Prostate gland (tissue), 2 donors: ENCODE measurements at regions not wholly inside any gene's neighbourhood (a gene's known extent, or its start where the extent isn't known, plus 50 kb on each side); places are given as distances from the start of the nearest gene placed in this dataset.
"Not testable (repeated sequence)": the region's sequence is repeated elsewhere in the genome, so short reads cannot be mapped to it uniquely, and the experiment has no call there.

Experiments used
- DNase-seq: peaks from one replicate; pipeline ENCODE4 v3.0.0-alpha.2; 2019; ENCODE audit warnings: low spot score
- H3K27ac ChIP-seq, 2 donors: fragments of 200-600 bp; sonication (generic); 2 replicates each; pipeline ENCODE4 v1.5.1; 2017 to 2019
- H3K27me3 ChIP-seq: fragments of 200-600 bp; sonication (generic); replicated peaks from 2 replicates; pipeline ENCODE4 v1.5.1; 2019; ENCODE audit not compliant: insufficient read depth
- H3K36me3 ChIP-seq, 2 donors: fragments of 200-600 bp; sonication (generic); 1 replicate in 1 of 2; 2 replicates in 1 of 2; pipeline versions ENCODE4 v1.5.1 to v1.8.1; 2017 to 2019
- H3K4me1 ChIP-seq: fragments of 200-600 bp; sonication (generic); replicated peaks from 2 replicates; pipeline ENCODE4 v1.5.1; 2019
- H3K4me3 ChIP-seq, 2 donors: fragments of 200-600 bp; sonication (generic); 2 replicates each; pipeline ENCODE4 v1.5.1; 2017 to 2019
- H3K9me3 ChIP-seq: fragments of 200-600 bp; sonication (generic); 2 replicates; pipeline ENCODE4 v1.5.1; 2017
- CTCF ChIP-seq, 4 experiments: fragments of 200-600 bp in 2 of 4; fragments of 450-650 bp in 2 of 4; sonication (generic) in 2 of 4; IDR thresholded peaks; 1 replicate in 3 of 4; 2 replicates in 1 of 4; pipeline ENCODE4 v1.5.1; 2016 to 2019; ENCODE audit warnings: antibody characterized with exemption in 4 of 4, mild to moderate bottlenecking in 2 of 4, moderate library complexity in 2 of 4
- POLR2A ChIP-seq: fragments of 450-650 bp; IDR thresholded peaks from one replicate; pipeline ENCODE4 v1.6.1; 2016; ENCODE audit warnings: antibody characterized with exemption, mild to moderate bottlenecking
- POLR2AphosphoS5 ChIP-seq: sonication (generic); formaldehyde crosslinking; IDR thresholded peaks from one replicate; pipeline ENCODE4 v1.6.1; 2017; ENCODE audit warnings: antibody characterized with exemption
- WGBS: methylation state at CpG from one replicate; pipeline ENCODE4 v1.1.5; 2018; 5-methylcytosine and 5-hydroxymethylcytosine counted together
- intact Hi-C: fragments of 100-400 bp; cut with DNase I; formaldehyde crosslinking; loops from one replicate; pipeline ENCODE4 v1.14.2; 2022

DNA sequence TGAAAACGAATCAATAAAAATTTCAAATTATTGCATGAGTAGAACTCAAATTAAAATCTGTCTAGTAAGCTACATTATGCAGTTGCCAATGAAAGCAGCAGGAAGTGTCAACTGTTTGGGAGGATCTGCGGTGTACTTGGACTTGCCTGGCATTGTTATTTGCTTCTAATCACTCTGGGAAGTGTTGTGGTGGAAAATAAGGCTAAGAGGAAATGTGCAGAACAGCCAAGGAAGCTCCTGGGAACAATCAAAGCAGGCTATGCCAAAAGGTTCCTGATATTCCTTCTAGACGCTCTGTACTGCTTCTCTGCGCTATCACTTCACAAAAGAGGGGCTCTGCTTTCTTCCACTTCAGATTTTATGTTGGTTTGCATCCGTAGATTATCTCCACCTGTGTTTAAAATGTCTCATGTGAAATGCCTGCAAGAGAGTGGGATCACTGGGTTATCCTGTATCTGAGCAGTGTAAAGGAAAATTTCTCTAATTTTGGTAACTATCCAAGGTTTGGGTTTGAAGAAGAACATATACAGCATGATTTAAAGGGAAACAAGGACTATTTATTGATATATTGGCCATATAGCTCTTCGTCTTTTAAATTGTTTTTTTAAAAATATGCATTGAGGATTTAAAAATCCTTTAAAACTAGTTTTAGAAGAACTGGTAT, 182.7 kb upstream of the CSNK1A1L start:
- TF ChIP-seq POLR2A (no peak), POLR2AphosphoS5 (no peak), CTCF (IDR thresholded peaks at IDR 0.05) (no peak)
- 77% methylated on average over 6 of the region's 6 CpGs for WGBS
- Histone ChIP-seq H3K27ac (no peak overlapping the region), H3K4me3 (no peak overlapping the region), H3K9me3 (no peaks in the 10 kb centered on the region), H3K4me1 (no peaks in the 10 kb centered on the region), H3K27me3 (no peaks in the 10 kb centered on the region), H3K36me3 (no peaks in the 10 kb centered on the region)
- intact Hi-C loops, result no loop called here
- DNase-seq, result no peak

DNA sequence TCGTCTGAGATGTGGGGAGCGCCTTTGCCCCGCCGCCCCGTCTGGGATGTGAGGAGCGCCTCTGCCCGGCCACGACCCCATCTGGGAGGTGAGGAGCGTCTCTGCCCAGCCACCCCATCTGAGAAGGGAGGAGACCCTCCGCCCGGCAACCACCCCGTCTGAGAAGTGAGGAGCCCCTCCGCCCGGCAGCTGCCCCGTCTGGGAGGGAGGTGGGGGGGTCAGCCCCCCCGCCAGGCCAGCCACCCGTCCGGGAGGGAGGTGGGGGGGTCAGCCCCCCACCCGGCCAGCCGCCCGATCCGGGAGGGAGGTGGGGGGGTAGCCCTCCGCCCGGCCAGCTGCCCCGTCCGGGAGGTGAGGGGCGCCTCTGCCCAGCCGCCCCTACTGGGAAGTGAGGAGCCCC, 174.8 kb upstream of the CSNK1A1L start:
- intact Hi-C loops, H3K27ac ChIP-seq, H3K4me1 ChIP-seq, H3K36me3 ChIP-seq, H3K27me3 ChIP-seq, H3K4me3 ChIP-seq, DNase-seq, H3K9me3 ChIP-seq: not testable (repeated sequence)
- no CpG with 5 or more reads among the region's 28 CpGs for WGBS

DNA sequence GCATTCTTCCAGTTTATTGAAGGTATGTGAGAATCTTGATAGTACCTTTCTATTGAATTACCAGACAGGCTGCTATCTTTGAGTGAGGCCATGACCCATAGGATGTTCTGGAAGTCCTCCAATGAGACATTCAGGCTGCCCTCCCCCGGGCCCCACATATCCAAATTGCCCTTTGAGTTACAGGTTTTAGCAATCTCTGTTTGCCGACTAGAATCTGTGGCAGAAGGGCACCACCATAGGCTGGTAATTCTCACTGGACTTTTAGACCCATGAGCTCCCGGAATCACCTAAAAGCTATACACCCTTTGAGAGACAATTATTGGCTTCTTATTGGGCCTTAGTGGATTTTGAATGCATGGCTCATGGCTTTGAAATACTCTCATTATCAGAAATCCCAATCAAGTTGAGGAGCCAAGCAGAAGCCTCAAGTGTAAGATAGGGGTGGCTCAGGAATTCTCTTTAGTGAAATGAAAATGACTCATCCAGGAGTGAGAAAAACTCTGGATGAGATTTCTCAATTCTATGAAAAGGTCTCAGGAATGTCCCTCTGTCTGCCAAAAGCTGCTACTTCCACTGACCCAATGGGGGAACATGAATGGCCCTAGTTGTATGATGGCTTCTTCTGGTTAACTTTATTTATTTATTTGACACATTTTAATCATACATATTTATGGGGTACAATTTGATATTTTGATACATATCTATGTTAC, 172.1 kb upstream of the CSNK1A1L start:
- H3K4me3 ChIP-seq, result no peak overlapping the region
- intact Hi-C loops, result no loop called here
- 60% methylated on average over 3 of the region's 3 CpGs for WGBS
- TF ChIP-seq POLR2AphosphoS5 (no peak), POLR2A (no peak), CTCF (IDR thresholded peaks at IDR 0.05) (no peak)
- no peaks in the 10 kb centered on the region for H3K36me3 ChIP-seq
- no peak for DNase-seq
- H3K27ac ChIP-seq, result no peak overlapping the region
- H3K9me3 ChIP-seq, result no peaks in the 10 kb centered on the region
- H3K4me1 ChIP-seq, result no peaks in the 10 kb centered on the region
- H3K27me3 ChIP-seq, result no peaks in the 10 kb centered on the region

- 100% methylated on average over 1 of the region's 1 CpG for WGBS
- intact Hi-C loops, result no loop called here
Observed at GRCh38 chr13:37277007-37277406, 171.5 kb upstream of the CSNK1A1L start.

More at GRCh38 chr13:37277007-37277406, 171.5 kb upstream of the CSNK1A1L start:
- no peaks in the 10 kb centered on the region for H3K36me3 ChIP-seq
- no peak overlapping the region for H3K4me3 ChIP-seq
- no peaks in the 10 kb centered on the region for H3K4me1 ChIP-seq
- no peak overlapping the region for H3K27ac ChIP-seq
- no peaks in the 10 kb centered on the region for H3K27me3 ChIP-seq
- DNase-seq, result no peak
- no peaks in the 10 kb centered on the region for H3K9me3 ChIP-seq
- TF ChIP-seq POLR2A (no peak), CTCF (IDR thresholded peaks at IDR 0.05) (no peak), POLR2AphosphoS5 (no peak)
